GM18502 (cell line): ENCODE measurements at regions not wholly inside any gene's neighbourhood (a gene's known extent, or its start where the extent isn't known, plus 50 kb on each side); places are given as distances from the start of the nearest gene placed in this dataset.

Experiments used
- ATAC-seq: cut with Tn5 transposase; IDR thresholded peaks from one replicate; pipeline ENCODE4 v1.9.1; 2021; ENCODE audit warnings: mild to moderate bottlenecking; ENCODE audit not compliant: unreplicated experiment, poor library complexity

GRCh38 chr1:234719454-234720251, 109.7 kb upstream of the IRF2BP2 start:
- ATAC-seq: no peak

DNA sequence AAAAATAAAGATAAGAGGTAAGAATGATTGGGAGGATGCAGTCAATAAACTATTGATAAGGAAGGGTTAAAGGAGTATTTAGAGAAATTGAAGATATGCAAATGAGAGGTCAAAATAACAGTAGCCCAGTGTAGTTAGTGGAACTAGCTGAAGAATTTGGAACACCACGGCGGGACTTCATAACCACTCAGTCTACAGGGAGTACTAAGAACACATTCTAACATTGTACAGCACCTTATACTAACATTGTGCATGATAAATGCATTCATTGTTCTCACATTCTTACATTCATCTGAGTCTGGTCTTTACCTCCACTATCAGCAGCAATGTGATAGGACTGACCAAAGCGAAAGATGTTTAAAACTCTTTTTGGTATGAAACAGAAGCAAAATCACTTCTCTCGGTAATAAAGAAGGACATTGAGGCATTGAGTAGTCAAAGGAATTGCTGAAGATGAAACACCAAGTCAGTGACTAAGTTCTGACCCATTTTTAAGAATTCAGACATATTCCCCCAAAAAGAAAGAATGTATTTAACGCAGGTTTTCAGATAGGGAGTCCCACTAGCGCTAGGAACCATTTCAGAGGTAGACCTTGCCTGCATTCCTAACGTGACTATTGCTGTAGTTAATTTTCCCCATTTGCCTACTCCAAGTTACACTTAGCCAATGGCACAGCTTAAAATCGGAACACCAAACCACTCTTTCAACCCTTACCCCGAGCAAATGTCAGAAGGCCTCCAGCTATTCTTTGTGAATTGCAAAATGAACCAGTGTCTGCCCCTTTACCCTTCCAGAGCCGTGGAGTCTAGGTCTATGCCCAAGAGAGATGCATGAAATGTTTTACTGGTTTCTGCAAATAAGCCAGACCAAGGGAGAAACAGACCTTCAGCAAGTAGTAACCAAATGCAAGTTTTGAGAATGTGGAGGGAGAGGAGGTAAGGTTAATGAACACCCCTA, 108.8 kb upstream of the IRF2BP2 start:
- ATAC-seq: no peak

DNA sequence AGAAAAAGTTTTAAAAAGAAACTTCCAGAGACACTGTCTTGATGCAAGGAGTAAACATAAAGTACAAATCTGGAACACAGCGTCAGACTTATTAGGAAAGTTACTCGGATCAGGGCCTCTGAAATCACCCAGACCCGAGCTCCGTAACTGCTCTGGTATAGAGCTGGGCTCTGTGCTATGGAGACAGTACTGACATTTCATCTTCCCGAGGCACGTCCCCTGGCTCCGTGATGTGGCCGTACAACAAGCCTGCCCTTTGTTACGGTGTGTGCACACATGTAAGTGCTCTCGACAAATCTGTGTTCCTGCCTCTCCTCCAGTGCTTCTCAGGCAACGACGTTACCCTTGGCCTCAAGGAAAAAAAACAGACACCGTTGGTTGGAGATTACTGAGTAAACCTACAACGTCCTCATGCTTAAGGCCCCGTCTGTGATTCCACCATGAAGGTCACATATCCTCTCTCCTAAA, 107.0 kb upstream of the IRF2BP2 start:
- no peak for ATAC-seq

GRCh38 chr1:234715252-234716014, 105.5 kb upstream of the IRF2BP2 start:
- no peak for ATAC-seq

DNA sequence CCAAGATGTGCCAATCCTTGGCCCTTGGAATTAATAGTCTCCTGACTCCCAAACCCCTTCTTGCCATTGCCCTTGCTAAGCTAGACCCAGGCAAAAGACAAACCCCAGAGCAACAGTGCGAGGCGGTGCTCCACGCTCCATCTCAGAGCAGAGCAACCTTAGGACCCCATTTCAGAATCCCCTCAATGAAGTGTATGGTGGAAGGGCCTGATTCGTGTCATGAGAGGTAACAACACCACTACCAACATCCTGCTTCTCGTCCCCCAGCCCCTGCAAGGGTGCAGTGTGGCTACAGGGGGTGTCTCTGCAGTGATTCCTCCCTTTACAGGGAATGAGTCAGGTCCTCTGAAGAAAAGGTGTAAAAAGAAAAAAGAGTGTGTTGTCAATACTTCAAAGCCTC, 103.9 kb upstream of the IRF2BP2 start:
- ATAC-seq: no peak

GRCh38 chr1:234713440-234713839, 103.5 kb upstream of the IRF2BP2 start:
- no peak for ATAC-seq

GRCh38 chr1:234712891-234713305, 102.9 kb upstream of the IRF2BP2 start:
- ATAC-seq: no peak

DNA sequence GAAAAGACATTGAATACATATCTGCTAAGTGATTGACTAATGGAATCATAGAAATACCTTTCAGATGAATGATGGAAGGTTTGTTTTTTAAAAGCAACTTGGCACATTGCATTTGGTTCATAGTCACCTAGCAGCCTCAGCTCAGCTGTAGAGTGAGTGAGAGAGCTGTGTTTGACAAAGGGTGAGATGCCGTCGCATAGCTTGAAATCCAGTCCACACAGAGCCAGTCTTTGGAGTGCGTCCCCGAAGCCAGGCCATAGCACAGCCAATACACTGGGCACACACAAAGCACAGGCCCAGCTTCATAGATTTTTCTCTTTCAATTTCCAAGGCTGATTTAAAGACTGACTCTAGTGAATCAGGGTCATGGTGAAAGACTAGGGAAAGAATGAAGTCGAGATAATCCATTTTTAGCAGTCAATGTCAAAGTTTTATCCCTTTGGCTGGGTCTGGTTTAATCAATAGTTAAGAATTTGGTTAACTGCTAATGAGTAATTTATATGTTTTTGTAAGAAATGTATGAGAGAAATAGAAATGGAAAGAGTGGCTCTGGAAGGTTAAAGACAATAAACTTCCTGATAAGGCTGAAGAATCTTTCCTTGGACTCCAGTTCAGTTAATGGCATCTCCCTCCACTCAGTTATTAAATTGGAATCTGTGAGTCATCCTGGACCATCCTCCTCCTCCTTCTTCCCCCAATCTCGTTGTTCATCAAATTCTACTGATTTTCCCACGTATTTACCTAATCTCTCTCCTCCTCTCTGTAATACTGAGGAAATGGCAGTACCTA, 101.2 kb upstream of the IRF2BP2 start:
- ATAC-seq: no peak

DNA sequence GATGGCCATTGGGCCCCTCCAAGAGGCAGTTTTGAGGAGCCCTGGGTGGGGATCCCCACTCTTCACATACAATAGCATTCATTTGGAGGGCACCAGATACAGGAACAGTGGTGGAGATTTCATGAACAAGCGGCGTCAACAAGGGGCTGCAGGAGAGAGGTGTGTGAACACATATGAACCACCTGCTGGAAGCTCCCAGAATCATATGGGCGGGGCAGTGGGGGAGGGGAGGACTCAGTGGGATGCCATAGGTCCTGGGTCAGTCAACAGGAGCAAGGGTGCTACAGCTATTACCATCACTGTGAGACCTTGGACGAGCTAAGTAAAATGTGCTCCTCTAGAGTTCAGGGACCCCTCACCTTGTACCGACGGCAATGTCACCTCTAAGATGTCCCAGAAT, 100.4 kb upstream of the IRF2BP2 start:
- no peak for ATAC-seq

GRCh38 chr1:234709473-234710228, 99.7 kb upstream of the IRF2BP2 start:
- no peak for ATAC-seq

GRCh38 chr1:234708700-234709395, 98.9 kb upstream of the IRF2BP2 start:
- no peak for ATAC-seq

GRCh38 chr1:234707641-234708040, 97.7 kb upstream of the IRF2BP2 start:
- ATAC-seq: no peak

DNA sequence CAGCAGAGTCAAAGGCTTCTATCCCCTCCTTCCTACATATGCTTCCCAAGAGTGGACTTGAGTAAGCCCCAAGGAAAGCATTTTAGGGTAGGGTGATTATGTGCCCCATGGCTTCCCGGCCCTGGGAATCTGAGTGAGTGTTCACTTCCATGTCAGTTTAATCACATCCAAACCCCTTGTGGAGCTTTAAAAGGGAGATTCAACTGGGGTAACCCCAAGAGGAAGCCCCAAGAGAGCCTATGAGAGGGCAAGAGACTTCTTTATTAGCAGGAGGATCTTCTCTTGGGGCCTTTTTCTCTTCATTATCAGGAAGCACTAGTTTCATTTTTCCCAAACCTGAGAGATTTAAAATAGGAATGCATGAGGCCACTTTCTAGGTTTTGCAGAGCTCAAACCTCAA, 97.0 kb upstream of the IRF2BP2 start:
- ATAC-seq: no peak

DNA sequence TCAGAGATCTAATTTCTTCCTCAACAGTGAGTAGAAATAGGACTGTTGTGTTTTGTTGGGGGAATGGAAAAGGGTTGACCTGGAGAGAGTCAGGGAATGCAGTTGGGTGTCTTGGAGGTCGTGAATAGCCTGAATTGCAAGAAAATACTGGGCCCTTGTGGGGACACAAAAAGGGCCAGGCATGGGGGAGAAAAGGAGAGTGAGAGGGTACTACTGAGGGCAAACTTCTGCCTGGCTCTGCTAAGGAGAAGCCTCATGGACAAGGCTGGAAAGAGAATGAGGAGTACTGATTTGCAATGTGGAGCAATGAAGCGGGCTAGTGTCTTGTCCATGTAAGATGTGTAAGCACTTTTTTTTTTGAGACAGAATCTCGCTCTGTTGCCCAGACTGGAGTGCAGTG, 96.2 kb upstream of the IRF2BP2 start:
- no peak for ATAC-seq

DNA sequence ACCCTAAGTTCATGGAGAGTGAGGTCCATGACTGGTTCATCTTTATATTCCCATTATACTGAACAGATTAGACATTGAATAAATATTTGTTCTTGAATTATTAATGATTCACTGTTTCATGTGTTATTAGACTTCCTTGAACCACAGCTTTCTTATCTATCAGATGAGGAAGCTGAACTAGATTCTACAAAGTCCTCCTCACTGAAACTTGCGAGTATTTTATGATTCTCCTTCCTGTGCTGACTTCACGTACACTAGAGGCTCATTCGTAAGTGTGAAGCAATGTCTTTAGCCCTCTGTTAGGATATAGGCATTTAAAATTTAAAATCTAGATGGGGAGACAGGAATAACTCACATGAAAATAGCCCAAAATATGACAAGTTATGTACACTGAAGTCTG, 95.6 kb upstream of the IRF2BP2 start:
- ATAC-seq: no peak

DNA sequence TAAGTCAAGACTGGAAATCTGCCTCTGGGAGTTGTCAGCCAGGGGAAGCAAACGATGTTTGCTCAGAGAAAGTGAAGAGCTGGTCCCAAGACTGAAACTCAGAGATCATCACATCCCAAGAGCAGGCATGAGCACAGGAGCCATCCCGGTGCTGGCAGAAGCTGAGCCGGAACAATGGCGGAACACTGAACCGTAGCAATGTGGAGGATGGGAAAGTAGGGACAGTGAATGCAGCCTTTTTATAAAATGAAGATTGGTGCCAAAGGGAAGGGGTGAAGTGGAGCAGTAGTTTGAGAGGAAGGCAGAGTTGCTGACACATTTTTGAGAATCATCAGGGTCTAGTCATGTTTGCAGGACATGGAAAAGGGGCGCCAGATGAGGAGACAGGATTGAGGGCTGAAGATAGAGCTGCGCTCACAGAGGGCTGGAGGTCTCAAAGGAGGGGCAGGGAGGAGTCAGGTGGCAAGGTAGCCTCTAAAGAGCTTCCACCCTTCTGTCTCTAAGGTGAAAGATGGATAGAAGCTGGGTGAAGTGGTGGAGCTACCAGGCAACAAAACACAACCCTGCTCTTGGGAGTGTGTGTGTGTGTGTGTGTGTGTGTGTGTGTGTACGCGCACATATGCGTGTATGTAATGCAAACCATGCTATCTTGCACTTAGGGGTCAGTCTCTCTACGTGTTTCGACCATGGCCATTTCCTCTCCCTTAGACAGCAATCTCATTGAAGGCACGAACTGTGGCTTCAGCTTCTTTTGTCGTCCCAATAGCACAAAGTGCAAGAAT, 94.3 kb upstream of the IRF2BP2 start:
- no peak for ATAC-seq

GRCh38 chr1:234702342-234703000, 92.5 kb upstream of the IRF2BP2 start:
- ATAC-seq: no peak
